Fibroblast of pulmonary artery (primary cell): ENCODE measurements at regions not wholly inside any gene's neighbourhood (a gene's known extent, or its start where the extent isn't known, plus 50 kb on each side); places are given as distances from the start of the nearest gene placed in this dataset.

Experiments
- DNase-seq: peaks from one replicate; pipeline ENCODE4 v3.0.0-alpha.2; 2010; ENCODE audit warnings: low read depth
- H3K4me3 ChIP-seq: replicated peaks from 2 replicates; pipeline ENCODE4 v1.5.1; 2011; ENCODE audit warnings: low read depth, mild to moderate bottlenecking, control low read depth, low read length, moderate library complexity
- TF ChIP-seq, protein P1 (sequence below): IDR thresholded peaks from 2 replicates; pipeline ENCODE4 v1.5.1; 2011; ENCODE audit warnings: mild to moderate bottlenecking, control low read depth, low read length, inconsistent platforms; ENCODE audit errors: missing control alignments

GRCh38 chr4:159606835-159607234 is 504.0 kb downstream of the RAPGEF2 start:
- TF ChIP-seq, protein P1, sequence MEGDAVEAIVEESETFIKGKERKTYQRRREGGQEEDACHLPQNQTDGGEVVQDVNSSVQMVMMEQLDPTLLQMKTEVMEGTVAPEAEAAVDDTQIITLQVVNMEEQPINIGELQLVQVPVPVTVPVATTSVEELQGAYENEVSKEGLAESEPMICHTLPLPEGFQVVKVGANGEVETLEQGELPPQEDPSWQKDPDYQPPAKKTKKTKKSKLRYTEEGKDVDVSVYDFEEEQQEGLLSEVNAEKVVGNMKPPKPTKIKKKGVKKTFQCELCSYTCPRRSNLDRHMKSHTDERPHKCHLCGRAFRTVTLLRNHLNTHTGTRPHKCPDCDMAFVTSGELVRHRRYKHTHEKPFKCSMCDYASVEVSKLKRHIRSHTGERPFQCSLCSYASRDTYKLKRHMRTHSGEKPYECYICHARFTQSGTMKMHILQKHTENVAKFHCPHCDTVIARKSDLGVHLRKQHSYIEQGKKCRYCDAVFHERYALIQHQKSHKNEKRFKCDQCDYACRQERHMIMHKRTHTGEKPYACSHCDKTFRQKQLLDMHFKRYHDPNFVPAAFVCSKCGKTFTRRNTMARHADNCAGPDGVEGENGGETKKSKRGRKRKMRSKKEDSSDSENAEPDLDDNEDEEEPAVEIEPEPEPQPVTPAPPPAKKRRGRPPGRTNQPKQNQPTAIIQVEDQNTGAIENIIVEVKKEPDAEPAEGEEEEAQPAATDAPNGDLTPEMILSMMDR: no peak
- no peak overlapping the region for H3K4me3 ChIP-seq
- no peak for DNase-seq

DNA sequence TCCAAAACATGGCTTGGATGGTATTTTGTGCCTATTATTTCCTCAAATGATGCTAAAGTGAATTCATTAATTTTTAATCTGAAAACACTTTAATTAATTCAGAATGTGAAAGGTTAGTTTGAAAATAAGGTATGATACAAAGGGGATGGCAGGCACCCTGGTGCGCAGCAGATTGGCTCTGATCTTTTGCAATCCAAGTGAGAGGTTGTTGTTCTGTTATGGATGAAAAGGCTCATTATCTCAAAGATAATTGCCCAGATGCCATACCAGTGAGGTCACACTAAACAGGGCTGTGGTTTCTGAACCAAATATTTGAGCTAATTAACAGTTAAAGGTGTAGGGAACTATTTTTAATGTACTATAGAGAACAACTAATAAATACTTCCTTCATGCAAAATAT is 504.9 kb downstream of the RAPGEF2 start:
- DNase-seq: no peak
- TF ChIP-seq, protein P1: no peak
- H3K4me3 ChIP-seq: no peak overlapping the region

GRCh38 chr4:159608436-159608835 is 505.6 kb downstream of the RAPGEF2 start:
- TF ChIP-seq, protein P1: no peak
- DNase-seq: no peak
- H3K4me3 ChIP-seq: no peak overlapping the region

DNA sequence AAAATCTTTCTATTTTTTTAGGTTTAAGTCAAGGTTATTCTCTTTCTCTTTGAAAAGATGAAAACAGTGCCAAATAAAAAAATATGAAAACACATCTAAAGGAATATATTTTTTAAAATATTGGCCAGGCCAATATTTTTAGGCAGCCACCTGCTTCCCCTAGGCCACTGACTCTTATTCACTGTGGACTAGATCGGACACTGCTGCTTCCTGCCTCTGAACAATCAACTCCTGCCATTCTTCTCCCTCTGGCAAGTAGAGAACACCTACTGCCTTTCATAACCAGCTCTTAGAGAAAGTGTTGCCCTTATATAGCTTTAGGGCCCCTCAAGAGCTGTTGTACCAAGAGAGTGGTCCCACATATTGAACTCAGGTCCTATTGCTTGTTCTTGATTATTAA is 529.2 kb downstream of the RAPGEF2 start:
- H3K4me3 ChIP-seq: no peak overlapping the region
- DNase-seq: no peak
- TF ChIP-seq, protein P1: no peak

DNA sequence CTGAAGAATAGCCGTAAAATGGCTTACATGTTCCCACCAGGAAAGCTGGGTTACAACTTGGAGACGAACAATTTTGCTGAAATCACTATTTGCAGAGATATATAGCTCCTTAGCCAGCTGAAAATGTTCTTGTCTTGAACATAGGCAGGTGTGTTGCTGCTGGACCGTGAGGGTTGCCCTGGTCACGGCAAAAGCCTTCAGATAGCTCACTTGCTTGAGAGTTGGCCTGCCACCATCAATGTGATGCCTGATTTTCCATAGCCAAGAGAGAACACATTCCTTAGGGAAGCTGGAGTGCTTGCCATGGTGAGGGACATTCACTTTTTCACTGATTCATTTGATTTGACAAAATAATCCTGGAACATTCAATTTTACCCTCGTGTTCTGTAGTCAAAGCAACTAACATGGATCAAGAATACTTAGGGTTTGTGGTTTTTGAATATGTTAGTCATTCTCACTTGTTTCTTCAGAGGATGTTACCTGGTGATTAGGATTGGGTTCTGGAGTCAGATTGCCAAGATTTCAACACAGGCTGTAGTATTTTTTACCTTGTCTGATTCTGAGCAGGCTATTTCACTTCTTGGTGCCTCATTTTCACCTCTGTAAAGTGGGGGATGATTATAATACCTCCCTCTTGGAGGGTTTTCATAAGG is 536.9 kb downstream of the RAPGEF2 start:
- no peak overlapping the region for H3K4me3 ChIP-seq
- no peak for DNase-seq
- TF ChIP-seq, protein P1: no peak

DNA sequence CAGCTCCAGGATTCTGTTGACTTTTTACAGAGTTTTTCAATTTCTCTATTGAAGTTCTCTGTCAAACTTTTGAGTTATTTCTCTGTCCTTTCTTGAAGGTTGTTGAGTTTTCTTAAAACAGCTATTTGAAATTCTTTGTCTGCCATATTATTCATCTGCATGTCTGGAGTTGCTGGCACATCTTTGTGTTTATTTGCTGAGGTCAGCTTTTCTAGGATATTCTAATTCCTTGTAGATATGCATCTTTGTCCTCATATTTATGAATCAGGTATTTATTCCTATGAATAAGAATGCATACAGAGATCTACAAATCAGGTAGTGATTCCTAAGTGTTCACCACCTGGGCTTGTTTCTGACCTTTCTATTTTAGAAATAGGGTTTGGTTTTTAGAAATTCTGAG is 546.4 kb downstream of the RAPGEF2 start:
- TF ChIP-seq, protein P1: no peak
- no peak overlapping the region for H3K4me3 ChIP-seq
- DNase-seq: no peak

GRCh38 chr4:159652871-159653270 is 550.0 kb downstream of the RAPGEF2 start:
- H3K4me3 ChIP-seq: no peak overlapping the region
- DNase-seq: no peak
- TF ChIP-seq, protein P1: no peak
